ENCODE measurements at regions not wholly inside any gene's neighbourhood (a gene's known extent, or its start where the extent isn't known, plus 50 kb on each side); places are given as distances from the start of the nearest gene placed in this dataset.

DNA sequence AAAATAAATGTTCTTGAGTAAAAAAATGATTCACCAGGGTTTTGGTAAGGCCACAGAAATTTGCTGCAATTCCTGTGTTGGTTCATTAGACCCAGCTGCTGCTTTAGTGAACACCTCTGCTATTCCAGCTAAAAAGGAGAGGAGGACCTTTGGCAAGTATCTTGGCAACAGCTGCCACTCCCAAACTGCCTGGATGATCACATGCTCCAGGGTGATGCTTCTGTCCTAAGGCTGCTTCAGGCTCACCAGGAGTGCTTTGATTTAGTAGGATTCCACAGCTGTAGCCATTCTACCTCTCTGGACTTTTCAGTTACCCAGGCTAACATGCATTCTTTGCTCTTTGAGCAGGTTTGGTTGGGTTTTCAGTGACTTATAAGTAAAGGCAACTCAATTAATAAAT lies 82.6 kb upstream of the NPVF start:
- H3K4me2 ChIP-seq (ENCODE audit: insufficient read depth, low read length) = no peak overlapping the region
- H3K4me3 ChIP-seq (ENCODE audit: low read depth in 1 of 2, low read length in 2 of 2) = no peak overlapping the region
- H2AFZ ChIP-seq (ENCODE audit: low read depth, low read length) = no peak overlapping the region
- H4K20me1 ChIP-seq (ENCODE audit: insufficient read depth, low read length) = no peaks in the 10 kb centered on the region
- no peaks in the 10 kb centered on the region for H3K36me3 ChIP-seq (ENCODE audit: insufficient read depth, low read length)
- no peaks in the 10 kb centered on the region for H3K9me3 ChIP-seq (ENCODE audit: insufficient read depth, low read length, severe bottlenecking)
- no peak overlapping the region for H3K27ac ChIP-seq (ENCODE audit: low read length)
- peaks cover 11% of the 10 kb centered on the region for H3K27me3 ChIP-seq (ENCODE audit: insufficient read depth, low read length, poor library complexity)
- H3K9ac ChIP-seq (ENCODE audit: low read depth, low read length) = no peak overlapping the region
- H3K4me1 ChIP-seq (ENCODE audit: insufficient read depth, low read length) = no peaks in the 10 kb centered on the region
- TF ChIP-seq, protein P1, sequence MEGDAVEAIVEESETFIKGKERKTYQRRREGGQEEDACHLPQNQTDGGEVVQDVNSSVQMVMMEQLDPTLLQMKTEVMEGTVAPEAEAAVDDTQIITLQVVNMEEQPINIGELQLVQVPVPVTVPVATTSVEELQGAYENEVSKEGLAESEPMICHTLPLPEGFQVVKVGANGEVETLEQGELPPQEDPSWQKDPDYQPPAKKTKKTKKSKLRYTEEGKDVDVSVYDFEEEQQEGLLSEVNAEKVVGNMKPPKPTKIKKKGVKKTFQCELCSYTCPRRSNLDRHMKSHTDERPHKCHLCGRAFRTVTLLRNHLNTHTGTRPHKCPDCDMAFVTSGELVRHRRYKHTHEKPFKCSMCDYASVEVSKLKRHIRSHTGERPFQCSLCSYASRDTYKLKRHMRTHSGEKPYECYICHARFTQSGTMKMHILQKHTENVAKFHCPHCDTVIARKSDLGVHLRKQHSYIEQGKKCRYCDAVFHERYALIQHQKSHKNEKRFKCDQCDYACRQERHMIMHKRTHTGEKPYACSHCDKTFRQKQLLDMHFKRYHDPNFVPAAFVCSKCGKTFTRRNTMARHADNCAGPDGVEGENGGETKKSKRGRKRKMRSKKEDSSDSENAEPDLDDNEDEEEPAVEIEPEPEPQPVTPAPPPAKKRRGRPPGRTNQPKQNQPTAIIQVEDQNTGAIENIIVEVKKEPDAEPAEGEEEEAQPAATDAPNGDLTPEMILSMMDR (IDR thresholded peaks at IDR 0.05; ENCODE audit: borderline replicate concordance, extremely low read depth, low read length, poor library complexity, severe bottlenecking) = no peak
- TF ChIP-seq EZH2 (IDR thresholded peaks at IDR 0.05; ENCODE audit: borderline replicate concordance, low read depth, low read length, severe bottlenecking) = no peak
- DNase-seq (no peak), ATAC-seq (ENCODE audit: insufficient read depth, low read depth) (no peak)
- no peaks in the 10 kb centered on the region for H3K79me2 ChIP-seq (ENCODE audit: insufficient read depth, low read length)

DNA sequence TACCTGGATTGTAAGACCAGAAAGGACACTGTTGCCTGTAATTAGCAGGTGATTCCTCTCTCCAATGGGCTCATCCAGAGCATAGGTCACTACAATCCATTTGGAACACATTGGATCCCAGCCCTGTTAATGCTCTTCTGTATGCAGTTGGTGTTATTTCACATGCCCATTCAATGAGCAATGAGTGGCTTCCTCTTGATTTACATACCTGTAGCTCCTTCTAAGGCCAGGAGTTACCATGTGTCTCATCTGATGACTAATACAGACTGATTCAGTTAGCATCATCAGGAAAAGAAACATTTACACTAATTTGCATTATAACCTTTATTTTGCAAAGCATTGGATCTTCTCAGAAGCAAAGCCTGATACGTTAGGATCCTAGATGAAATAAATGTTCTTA lies 83.1 kb upstream of the NPVF start:
- no peak for DNase-seq
- no peak for ATAC-seq (ENCODE audit: insufficient read depth, low read depth)
- no peak overlapping the region for H3K4me3 ChIP-seq (ENCODE audit: low read depth in 1 of 2, low read length in 2 of 2)
- H3K36me3 ChIP-seq (ENCODE audit: insufficient read depth, low read length) = no peaks in the 10 kb centered on the region
- no peak overlapping the region for H2AFZ ChIP-seq (ENCODE audit: low read depth, low read length)
- no peak overlapping the region for H3K4me2 ChIP-seq (ENCODE audit: insufficient read depth, low read length)
- no peaks in the 10 kb centered on the region for H3K4me1 ChIP-seq (ENCODE audit: insufficient read depth, low read length)
- H3K27me3 ChIP-seq (ENCODE audit: insufficient read depth, low read length, poor library complexity) = peaks cover 8% of the 10 kb centered on the region
- no peaks in the 10 kb centered on the region for H3K79me2 ChIP-seq (ENCODE audit: insufficient read depth, low read length)
- H3K9ac ChIP-seq (ENCODE audit: low read depth, low read length) = no peak overlapping the region
- no peaks in the 10 kb centered on the region for H3K9me3 ChIP-seq (ENCODE audit: insufficient read depth, low read length, severe bottlenecking)
- no peak overlapping the region for H3K27ac ChIP-seq (ENCODE audit: low read length)
- H4K20me1 ChIP-seq (ENCODE audit: insufficient read depth, low read length) = no peaks in the 10 kb centered on the region
- no peak for TF ChIP-seq EZH2 (IDR thresholded peaks at IDR 0.05; ENCODE audit: borderline replicate concordance, low read depth, low read length, severe bottlenecking)
- TF ChIP-seq, protein P1 (IDR thresholded peaks at IDR 0.05; ENCODE audit: borderline replicate concordance, extremely low read depth, low read length, poor library complexity, severe bottlenecking) = no peak

DNA sequence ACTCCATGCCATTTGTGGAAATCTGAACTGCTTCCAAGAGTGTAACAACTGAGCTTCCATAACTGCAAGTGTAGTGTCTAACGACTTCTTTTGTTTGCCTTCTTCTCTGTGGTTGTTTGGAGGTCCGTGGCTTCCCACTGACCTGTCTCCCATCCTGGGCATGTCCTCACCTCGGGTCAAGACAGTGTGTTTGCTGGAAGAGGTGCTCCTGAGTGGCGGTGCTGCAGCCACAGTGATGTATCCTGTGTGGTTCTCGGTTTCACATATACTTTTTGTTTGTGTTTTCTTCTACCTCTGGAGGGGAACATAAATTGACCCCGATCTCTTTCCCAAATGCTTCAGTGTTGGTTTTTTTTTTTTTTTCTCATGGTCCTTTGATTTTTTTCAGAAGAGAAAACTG lies 84.7 kb upstream of the NPVF start:
- Histone ChIP-seq H3K36me3 (ENCODE audit: insufficient read depth, low read length) (no peaks in the 10 kb centered on the region), H3K4me2 (ENCODE audit: insufficient read depth, low read length) (no peak overlapping the region), H3K27ac (ENCODE audit: low read length) (no peak overlapping the region), H3K4me3 (ENCODE audit: low read depth in 1 of 2, low read length in 2 of 2) (no peak overlapping the region), H3K27me3 (ENCODE audit: insufficient read depth, low read length, poor library complexity) (peaks cover 4% of the 10 kb centered on the region), H3K9me3 (ENCODE audit: insufficient read depth, low read length, severe bottlenecking) (no peaks in the 10 kb centered on the region), H3K4me1 (ENCODE audit: insufficient read depth, low read length) (no peaks in the 10 kb centered on the region), H2AFZ (ENCODE audit: low read depth, low read length) (no peak overlapping the region), H4K20me1 (ENCODE audit: insufficient read depth, low read length) (no peaks in the 10 kb centered on the region), H3K79me2 (ENCODE audit: insufficient read depth, low read length) (no peaks in the 10 kb centered on the region), H3K9ac (ENCODE audit: low read depth, low read length) (no peak overlapping the region)
- no peak for ATAC-seq (ENCODE audit: insufficient read depth, low read depth)
- no peak for DNase-seq
- TF ChIP-seq EZH2 (IDR thresholded peaks at IDR 0.05; ENCODE audit: borderline replicate concordance, low read depth, low read length, severe bottlenecking) = no peak
- TF ChIP-seq, protein P1 (IDR thresholded peaks at IDR 0.05; ENCODE audit: borderline replicate concordance, extremely low read depth, low read length, poor library complexity, severe bottlenecking) = no peak

DNA sequence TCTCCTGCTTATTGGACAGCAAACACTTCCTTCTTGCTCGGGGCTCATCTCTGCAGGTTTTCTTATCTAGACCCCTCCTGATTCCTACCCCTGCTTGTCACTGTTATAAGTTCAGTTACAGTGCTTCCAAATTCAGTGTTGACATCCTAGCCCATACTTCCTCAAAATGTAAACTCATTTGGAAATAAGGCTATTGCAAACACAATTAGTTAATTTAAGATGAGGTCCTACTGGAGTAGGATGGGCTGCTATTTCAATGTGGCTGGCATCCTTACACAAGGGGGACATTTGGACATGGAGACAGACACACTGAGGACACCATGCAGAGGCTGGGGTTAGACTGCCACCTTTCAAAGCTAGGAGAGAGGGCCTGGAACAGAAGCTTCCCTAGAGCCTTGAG lies 85.2 kb upstream of the NPVF start:
- Histone ChIP-seq H3K9me3 (ENCODE audit: insufficient read depth, low read length, severe bottlenecking) (no peaks in the 10 kb centered on the region), H3K79me2 (ENCODE audit: insufficient read depth, low read length) (no peaks in the 10 kb centered on the region), H3K4me1 (ENCODE audit: insufficient read depth, low read length) (no peaks in the 10 kb centered on the region), H3K9ac (ENCODE audit: low read depth, low read length) (no peak overlapping the region), H3K36me3 (ENCODE audit: insufficient read depth, low read length) (no peaks in the 10 kb centered on the region), H4K20me1 (ENCODE audit: insufficient read depth, low read length) (no peaks in the 10 kb centered on the region), H3K4me3 (ENCODE audit: low read depth in 1 of 2, low read length in 2 of 2) (no peak overlapping the region), H3K27me3 (ENCODE audit: insufficient read depth, low read length, poor library complexity) (peaks cover 7% of the 10 kb centered on the region), H3K4me2 (ENCODE audit: insufficient read depth, low read length) (no peak overlapping the region), H3K27ac (ENCODE audit: low read length) (no peak overlapping the region), H2AFZ (ENCODE audit: low read depth, low read length) (no peak overlapping the region)
- TF ChIP-seq, protein P1 (IDR thresholded peaks at IDR 0.05; ENCODE audit: borderline replicate concordance, extremely low read depth, low read length, poor library complexity, severe bottlenecking) = no peak
- TF ChIP-seq EZH2 (IDR thresholded peaks at IDR 0.05; ENCODE audit: borderline replicate concordance, low read depth, low read length, severe bottlenecking) = no peak
- ATAC-seq (ENCODE audit: insufficient read depth, low read depth) (no peak), DNase-seq (no peak)
